OCI-LY7 (cell line): ENCODE measurements at regions not wholly inside any gene's neighbourhood (a gene's known extent, or its start where the extent isn't known, plus 50 kb on each side); places are given as distances from the start of the nearest gene placed in this dataset.

Experiments
- BruUV-seq: library from RNA; stranded (reverse); fragments of 400-500 nt; replicated peaks from 2 replicates; lab custom pipeline; 2021; lab: Mats Ljungman, UMichigan
- CTCF ChIA-PET: fragments of 300-600 bp; sonication (Branson Sonifier 250); formaldehyde crosslinking; loops from one replicate; lab custom pipeline; 2022; ENCODE audit warnings: antibody characterized with exemption; ENCODE audit not compliant: unreplicated experiment; lab: Charles Lee
- POLR2A ChIA-PET: fragments of 300-600 bp; sonication (Branson Sonifier 250); formaldehyde crosslinking; loops from one replicate; lab custom pipeline; 2022; ENCODE audit warnings: antibody characterized with exemption; lab: Charles Lee
- DNase-seq: peaks from one replicate; pipeline ENCODE4 v3.0.0-alpha.2; 2015; ENCODE audit warnings: low spot score
- H2AFZ ChIP-seq: fragments of 200-600 bp; sonication (generic), shearing (Covaris generic); 2 replicates; pipeline ENCODE4 v1.6.1; 2014; ENCODE audit warnings: mild to moderate bottlenecking, antibody characterized with exemption, low read length, moderate library complexity
- H3K27ac ChIP-seq: fragments of 200-600 bp; sonication (generic); 2 replicates; pipeline ENCODE4 v1.5.1; 2014; ENCODE audit warnings: mixed run types, low read depth, mild to moderate bottlenecking, moderate library complexity, low read length, inconsistent platforms; ENCODE audit not compliant: poor library complexity, severe bottlenecking
- H3K36me3 ChIP-seq: fragments of 200-600 bp; sonication (generic); 2 replicates; pipeline ENCODE4 v1.6.1; 2014; ENCODE audit warnings: mild to moderate bottlenecking, antibody characterized with exemption, low read length, moderate library complexity, mixed read lengths; ENCODE audit not compliant: insufficient read depth
- H3K4me1 ChIP-seq: fragments of 200-600 bp; sonication (generic); 2 replicates; pipeline ENCODE4 v1.5.1; 2014; ENCODE audit warnings: mild to moderate bottlenecking, low read length; ENCODE audit not compliant: insufficient read depth, poor library complexity, severe bottlenecking
- H3K4me2 ChIP-seq: fragments of 200-600 bp; sonication (generic); 2 replicates; pipeline ENCODE4 v1.6.1; 2014; ENCODE audit warnings: mild to moderate bottlenecking, low read length
- H3K4me3 ChIP-seq: fragments of 200-600 bp; sonication (generic); 2 replicates; pipeline ENCODE4 v1.5.1; 2014; ENCODE audit warnings: mild to moderate bottlenecking, low read depth, low read length; ENCODE audit not compliant: poor library complexity, severe bottlenecking
- H3K79me2 ChIP-seq: fragments of 200-600 bp; sonication (generic); 2 replicates; pipeline ENCODE4 v1.6.1; 2016; ENCODE audit warnings: low read depth, mild to moderate bottlenecking, low read length, moderate library complexity, mixed read lengths; ENCODE audit not compliant: insufficient read depth
- H3K9me2 ChIP-seq: fragments of 200-600 bp; sonication (generic); 2 replicates; pipeline ENCODE4 v1.6.1; 2016; ENCODE audit warnings: mild to moderate bottlenecking, low read length, mixed read lengths; ENCODE audit not compliant: insufficient read depth
- H3K9me3 ChIP-seq: fragments of 200-600 bp; sonication (generic); 2 replicates; pipeline ENCODE4 v1.6.1; 2014; ENCODE audit warnings: mild to moderate bottlenecking, mixed run types, low read length, mixed read lengths
- H4K20me1 ChIP-seq: fragments of 200-600 bp; sonication (generic); 2 replicates; pipeline ENCODE4 v1.6.1; 2014; ENCODE audit warnings: mild to moderate bottlenecking, antibody characterized with exemption, low read length, moderate library complexity, mixed read lengths; ENCODE audit not compliant: insufficient read depth
- CTCF ChIP-seq: fragments of 200-600 bp; sonication (generic); conservative IDR thresholded peaks from 2 replicates; pipeline ENCODE4 v1.5.1; 2014; ENCODE audit warnings: mild to moderate bottlenecking, antibody characterized with exemption, low read length, moderate library complexity, mixed read lengths
- EZH2phosphoT487 ChIP-seq: fragments of 200-600 bp; sonication (generic); IDR thresholded peaks from 2 replicates; pipeline ENCODE4 v1.6.1; 2018; ENCODE audit warnings: low read depth, borderline replicate concordance, mild to moderate bottlenecking, mixed run types, antibody characterized with exemption, low read length, moderate library complexity, mixed read lengths
- intact Hi-C: fragments of 100-400 bp; cut with micrococcal nuclease; formaldehyde crosslinking; loops from one replicate; pipeline ENCODE4 v1.10.0; 2022; ENCODE audit not compliant: unreplicated experiment

DNA sequence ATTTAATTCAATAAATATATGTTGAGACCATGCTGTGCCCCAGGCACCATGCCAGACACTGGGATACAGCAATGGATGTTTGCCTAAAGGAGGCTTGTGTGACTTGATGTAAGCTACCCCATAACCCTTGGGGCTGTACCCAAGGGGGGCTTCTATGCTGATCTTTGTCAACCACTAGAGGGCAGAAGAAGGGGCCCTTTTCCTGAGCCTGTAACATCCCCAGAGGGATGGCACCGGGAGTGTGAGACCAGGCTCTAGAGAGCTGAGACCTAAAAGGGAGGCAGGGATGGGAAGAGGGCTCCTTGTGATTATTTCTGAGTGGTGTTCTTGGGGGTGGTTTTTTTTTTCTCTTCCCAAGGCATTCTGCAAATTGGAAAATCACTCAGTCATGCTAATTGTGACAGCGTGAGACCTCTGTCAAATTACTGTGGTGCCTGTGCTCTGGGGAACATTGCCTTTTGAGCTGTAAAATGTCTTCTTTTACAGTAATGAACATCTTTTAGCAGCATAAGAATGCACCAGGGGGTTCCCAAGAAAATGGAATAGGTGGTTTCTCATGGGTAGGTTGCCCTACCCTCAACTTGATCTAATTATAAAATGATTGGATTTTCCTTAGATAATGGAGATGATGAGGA, 138.7 kb upstream of the SLC24A3 start:
- H3K36me3 ChIP-seq = no peaks in the 10 kb centered on the region
- no peak overlapping the region for H3K4me2 ChIP-seq
- H3K4me3 ChIP-seq = no peak overlapping the region
- intact Hi-C loops = loop anchor here (5.0 to 10.0 kb wide), 3 partner anchors 46 to 751 kb away; no protein-coding TSS in a partner anchor
- ChIA-PET CTCF (no interaction called here), POLR2A (interaction anchor here (1.2 to 1.9 kb wide), 2 partner anchors 10 to 15 kb away, joined by 3 to 4 read pairs; no protein-coding TSS in a partner anchor)
- H4K20me1 ChIP-seq = no peaks in the 10 kb centered on the region
- no peaks in the 10 kb centered on the region for H3K79me2 ChIP-seq
- peaks cover 34% of the 10 kb centered on the region for H3K4me1 ChIP-seq
- peak; percentile 71 for TF ChIP-seq CTCF
- no peak for TF ChIP-seq EZH2phosphoT487
- H3K27ac ChIP-seq = no peak overlapping the region
- no TSS peak for BruUV-seq
- peak; percentile 22 for DNase-seq
- no peaks in the 10 kb centered on the region for H3K9me3 ChIP-seq
- no peaks in the 10 kb centered on the region for H3K9me2 ChIP-seq
- no peak overlapping the region for H2AFZ ChIP-seq

DNA sequence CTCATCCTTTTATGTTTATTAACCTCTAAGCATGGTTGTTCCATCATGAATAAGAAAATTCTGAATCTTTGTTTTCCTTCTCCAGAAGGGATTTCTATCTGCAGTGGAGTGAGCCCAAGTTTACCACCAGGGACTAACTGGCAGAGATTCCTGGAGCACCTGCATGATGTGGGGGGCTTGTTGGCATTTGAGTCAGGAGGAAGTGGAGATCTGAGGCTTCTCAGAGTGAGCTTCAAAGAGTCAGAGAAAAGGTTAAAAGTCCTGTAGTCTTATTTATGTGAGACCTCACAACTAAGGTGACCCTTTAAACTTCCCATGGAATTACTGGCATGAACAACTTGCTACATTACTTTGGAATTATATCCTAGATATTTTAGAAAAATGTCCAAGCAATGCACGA, 138.1 kb upstream of the SLC24A3 start:
- ChIA-PET POLR2A (interaction anchor here (1.9 kb wide), 1 partner anchor 16 kb away, joined by 4 read pairs; no protein-coding TSS in a partner anchor), CTCF (no interaction called here)
- no peak overlapping the region for H3K4me3 ChIP-seq
- intact Hi-C loops = loop anchor here (5.0 to 10.0 kb wide), 3 partner anchors 47 to 750 kb away; no protein-coding TSS in a partner anchor
- H2AFZ ChIP-seq = no peak overlapping the region
- no peaks in the 10 kb centered on the region for H3K79me2 ChIP-seq
- TF ChIP-seq CTCF (no peak), EZH2phosphoT487 (no peak)
- H3K9me2 ChIP-seq = no peaks in the 10 kb centered on the region
- H3K36me3 ChIP-seq = no peaks in the 10 kb centered on the region
- no peak overlapping the region for H3K27ac ChIP-seq
- no peak for DNase-seq
- 0 out of 2 replicates have a peak overlapping the region, but pooled peaks have one; percentile 23 for H3K4me2 ChIP-seq
- H4K20me1 ChIP-seq = no peaks in the 10 kb centered on the region
- no TSS peak for BruUV-seq
- H3K4me1 ChIP-seq = peaks cover 34% of the 10 kb centered on the region
- H3K9me3 ChIP-seq = no peaks in the 10 kb centered on the region
